GM18873 (cell line): ENCODE measurements at regions not wholly inside any gene's neighbourhood (a gene's known extent, or its start where the extent isn't known, plus 50 kb on each side); places are given as distances from the start of the nearest gene placed in this dataset.
"Not testable (repeated sequence)": the region's sequence is repeated elsewhere in the genome, so short reads cannot be mapped to it uniquely, and the experiment has no call there.

Experiments used
- ATAC-seq: cut with Tn5 transposase; IDR thresholded peaks from one replicate; pipeline ENCODE4 v1.9.1; 2021; ENCODE audit warnings: mild to moderate bottlenecking, moderate library complexity, moderate number of reproducible peaks; ENCODE audit not compliant: unreplicated experiment, low FRiP score

DNA sequence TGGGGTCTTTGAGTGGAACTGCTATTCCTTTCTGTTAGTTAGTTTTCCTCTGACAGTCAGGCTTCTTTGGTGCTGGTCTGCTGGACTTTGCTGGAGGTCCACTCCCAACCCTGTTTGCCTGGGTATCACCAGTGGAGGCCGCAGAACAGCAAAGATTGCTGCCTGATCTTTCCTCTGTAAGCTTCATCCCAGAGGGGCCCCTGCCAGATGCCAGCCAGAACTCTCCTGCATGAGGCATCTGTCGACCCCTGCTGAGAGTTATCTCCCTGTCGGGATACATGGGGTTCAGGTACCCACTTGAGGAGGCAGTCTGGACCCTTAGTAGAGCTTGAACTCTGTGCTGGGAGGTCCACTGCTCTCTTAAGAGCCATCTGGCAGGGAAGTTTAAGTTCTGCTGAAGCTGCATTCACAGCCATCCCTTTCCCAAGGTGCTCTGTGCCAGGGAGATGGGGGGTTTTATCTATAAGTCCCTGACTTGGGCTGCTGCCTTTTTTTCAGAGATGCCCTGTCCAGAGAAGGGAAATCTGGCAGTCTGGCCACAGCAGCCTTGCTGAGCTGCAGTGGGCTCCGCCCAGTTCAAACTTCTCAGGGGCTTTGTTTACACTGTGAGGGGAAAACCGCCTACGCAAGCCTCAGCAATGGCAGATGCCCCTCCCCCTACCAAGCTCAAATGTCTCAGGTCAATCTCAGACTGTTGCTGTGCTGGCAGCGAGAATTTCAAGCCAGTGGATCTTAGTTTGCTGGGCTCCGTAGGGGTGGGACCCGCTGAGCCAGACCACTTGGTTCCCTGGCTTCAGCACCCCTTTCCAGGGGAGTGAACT, 89.7 kb upstream of the CDK6 start:
- no peak for ATAC-seq

DNA sequence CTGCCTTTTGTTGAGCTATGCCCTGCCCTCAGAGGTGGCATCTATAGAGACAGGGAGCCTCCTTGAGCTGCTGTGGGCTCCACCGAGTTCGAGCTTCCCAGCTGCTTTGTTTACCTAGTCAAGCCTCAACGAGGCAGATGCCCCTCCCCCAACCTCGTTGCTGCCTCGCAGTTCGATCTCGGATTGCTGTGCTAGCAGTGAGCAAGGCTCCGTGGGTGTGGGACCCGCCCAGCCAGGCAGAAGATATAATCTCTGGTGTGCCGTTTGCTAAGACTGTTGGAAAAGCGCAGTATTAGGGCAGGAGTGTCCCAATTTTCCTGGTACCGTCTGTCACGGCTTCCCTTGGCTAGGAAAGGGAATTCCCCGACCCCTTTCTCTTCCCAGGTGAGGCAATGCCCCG, 88.4 kb upstream of the CDK6 start:
- no peak for ATAC-seq

DNA sequence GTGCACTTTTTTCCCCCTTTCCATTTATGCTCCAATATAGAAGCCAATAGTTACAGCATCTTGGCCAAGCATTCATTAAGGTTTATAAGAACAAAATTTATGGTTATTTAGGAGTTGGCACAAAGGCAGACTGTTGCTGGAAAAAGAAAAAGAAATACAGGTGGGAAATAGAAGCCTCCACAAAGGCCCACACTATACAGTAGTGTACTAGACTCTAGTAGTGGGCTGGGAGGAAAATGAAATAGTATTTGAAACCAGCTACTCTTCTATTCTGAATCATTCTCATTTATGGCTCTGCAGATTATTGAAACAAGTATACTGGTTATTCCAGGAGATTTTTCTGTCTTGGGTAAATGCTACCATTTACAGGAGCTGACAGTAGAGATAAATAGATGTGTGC, 80.9 kb upstream of the CDK6 start:
- no peak for ATAC-seq

DNA sequence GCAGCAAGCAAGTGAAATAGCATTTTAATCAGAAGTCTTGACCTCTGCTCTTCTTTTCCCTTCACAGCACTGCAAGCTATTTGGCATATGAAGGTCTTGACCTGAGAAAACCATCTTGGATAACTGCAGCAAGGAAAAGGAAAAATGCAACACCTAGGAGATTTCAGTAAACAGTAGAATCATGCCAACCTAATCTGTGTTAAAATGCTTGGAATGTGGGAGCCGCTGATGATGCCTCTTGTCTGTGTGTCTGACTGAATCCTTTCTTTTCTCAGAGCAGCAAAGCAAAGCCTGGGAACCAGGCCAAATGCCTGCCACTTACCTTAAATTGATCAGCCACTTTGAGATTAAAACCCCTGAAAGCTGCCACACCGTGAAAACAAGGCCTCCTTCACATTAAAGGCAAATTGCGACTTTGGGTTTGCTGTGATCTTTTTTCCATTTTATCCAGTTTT, 80.4 kb upstream of the CDK6 start:
- ATAC-seq: no peak

DNA sequence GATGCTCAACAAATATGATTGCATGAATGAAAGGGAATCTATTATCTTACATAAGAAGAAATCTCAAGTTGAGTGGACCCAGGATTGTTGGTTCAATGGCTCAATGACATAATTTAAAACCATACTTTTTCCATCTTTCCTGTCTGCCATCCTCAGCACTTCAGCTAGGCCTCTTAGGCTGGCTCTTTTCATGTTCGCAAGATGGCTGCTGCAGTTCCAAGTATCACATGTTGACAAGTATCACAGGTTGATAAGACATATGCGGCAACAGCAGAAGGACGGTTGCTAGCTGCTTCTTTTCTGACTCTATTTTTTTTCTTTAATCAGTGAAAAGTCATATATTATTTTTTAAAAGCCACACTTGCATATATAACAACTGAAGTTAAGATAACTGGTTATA, 79.0 kb upstream of the CDK6 start:
- ATAC-seq: no peak

DNA sequence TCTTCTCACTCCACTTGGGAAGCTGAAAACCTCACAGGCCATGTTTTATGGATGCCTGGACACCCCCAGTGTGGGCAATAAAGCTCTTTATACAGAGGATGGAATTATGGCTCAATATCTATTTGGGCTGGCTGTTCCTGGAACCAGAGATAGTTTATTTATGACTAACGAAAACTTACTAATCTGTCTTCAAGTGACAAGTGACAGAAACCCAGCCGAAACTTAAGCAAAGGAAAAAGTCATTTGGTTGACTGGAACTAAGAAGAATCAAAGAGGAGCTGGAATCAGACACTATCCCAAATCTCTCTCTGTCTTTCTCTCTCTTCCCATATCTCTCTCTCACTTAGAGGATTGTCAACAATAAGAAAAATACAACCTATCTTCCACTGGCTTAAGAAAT, 78.3 kb upstream of the CDK6 start:
- no peak for ATAC-seq

DNA sequence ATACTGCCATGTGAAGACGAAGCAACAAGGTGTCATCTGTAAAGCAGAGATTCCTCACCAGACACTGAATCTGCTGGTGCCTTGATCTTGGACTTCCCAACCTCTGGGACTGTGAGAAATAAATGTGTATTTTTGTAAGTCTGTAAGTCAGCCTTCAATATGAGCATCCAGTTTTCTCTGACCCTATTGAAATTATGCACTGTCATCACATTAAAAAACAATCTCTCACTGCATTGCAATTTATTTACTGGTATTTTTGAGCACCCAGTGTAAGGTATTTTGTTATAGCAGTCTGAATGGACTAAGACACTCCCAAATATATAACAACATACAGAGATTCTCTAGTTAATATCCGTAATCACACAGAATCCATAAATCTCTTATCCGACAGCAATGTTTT, 77.5 kb upstream of the CDK6 start:
- no peak for ATAC-seq

DNA sequence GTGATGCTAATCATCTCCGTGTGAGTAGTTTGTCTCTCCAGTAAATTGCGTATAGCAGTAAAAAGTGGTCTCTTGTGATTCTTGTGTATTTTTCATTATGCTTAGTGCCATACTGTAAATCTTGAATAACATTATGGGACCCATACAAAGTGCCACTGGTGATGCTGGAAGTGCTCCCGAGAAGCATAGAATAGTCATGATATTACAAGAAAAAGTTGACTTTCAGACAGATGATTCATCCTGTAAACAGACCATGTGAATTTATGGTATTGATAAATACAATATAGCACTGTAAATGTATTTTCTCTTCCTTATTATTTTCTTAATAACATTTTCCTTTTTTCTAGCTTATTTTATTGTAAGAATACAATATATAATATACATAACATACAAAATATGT, 74.6 kb upstream of the CDK6 start:
- no peak for ATAC-seq

DNA sequence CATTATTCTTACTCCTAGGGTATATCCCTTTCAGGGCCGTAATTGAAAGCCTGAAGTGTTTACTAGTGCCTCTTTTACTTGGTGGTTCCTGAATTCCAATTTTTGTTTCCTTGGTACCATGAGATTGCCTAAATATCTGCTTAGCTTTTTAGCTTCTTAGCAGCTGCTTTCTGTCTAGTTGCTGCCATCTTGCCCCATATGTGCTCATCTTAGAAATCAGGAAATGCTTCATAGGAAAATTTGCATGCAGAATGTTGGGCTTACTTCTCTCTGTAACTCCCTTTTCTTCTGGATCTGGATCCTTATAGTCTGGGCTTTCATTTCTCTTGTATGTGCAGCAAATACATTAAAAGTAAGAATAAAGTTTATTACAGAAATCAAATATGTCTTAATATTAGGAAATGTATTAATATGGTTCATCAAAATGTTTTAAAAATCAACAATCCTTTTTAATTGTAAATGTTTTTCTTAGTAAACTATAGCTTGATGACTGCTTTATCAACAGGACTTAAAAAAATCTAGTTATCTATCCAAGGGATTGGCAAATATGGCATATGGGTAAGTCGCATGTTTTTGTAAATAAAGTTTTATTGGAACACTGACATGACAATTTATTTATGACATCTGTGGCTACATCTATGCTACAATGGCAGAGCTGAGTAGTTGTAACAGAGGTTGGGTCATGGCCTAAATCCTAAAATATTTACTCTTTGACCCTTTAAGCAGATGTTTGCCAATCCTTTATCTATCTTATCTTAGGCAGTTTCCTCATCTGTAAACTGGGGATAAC, 73.5 kb upstream of the CDK6 start:
- ATAC-seq: no peak

DNA sequence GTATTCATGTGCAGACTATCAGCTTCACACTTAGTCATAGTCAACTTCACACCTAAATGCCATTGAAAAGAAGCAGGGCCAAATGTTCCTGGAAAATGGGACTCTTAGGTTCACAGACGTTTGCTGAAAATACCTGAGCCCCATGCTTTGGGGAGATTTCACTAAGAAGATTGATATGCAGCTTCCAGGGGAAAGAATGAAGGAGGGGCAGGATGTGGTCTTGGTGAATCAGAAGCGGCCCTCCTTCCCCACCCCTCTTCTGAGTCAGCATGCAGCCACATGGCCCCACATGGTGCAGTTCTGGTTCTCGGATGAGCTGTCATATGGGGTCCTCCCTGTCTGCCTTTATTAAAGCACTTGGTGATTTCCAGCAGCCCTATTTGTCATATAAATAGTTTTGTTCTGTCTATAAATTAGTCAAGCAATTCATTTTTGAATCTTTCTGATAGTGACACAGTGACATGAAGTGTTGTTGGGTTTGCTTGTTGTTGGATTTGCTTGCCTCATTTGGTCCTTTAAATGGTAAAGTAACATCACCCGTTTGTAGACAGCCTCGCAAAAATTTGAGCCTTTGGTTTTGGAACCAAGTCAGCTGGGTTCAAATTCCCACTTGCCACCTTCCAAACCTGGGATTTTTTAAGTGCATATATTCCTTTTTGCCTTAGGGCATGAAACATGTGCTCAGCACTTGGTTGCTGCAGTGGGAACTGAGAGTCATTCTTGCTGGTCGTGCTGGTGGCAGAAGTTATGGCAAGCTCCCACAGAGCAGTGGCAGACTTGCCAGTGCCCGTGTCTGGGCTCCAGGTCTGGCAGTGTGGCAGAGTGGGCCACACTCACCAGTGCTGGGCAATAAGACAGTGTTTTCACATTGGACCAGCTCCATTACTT, 68.1 kb upstream of the CDK6 start:
- peak; percentile 94 for ATAC-seq

DNA sequence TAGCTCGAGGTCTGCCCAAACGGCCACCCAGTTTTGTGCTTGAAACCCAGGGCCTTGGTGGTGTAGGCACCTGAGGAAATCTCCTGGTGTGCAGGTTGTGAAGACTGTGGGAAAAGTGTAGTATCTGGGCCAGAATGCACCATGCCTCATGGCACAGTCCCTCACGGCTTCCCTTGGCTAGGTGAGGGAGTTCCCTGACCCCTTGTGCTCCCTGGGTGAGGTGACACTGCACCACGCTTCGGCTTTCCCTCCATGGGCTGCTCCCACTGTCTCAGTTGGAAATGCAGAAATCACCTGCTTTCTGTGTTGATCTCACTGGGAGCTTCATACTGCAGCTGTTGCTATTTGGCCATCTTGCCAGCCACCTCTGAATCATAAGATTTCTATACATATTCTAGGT, 62.4 kb upstream of the CDK6 start:
- ATAC-seq: no peak

DNA sequence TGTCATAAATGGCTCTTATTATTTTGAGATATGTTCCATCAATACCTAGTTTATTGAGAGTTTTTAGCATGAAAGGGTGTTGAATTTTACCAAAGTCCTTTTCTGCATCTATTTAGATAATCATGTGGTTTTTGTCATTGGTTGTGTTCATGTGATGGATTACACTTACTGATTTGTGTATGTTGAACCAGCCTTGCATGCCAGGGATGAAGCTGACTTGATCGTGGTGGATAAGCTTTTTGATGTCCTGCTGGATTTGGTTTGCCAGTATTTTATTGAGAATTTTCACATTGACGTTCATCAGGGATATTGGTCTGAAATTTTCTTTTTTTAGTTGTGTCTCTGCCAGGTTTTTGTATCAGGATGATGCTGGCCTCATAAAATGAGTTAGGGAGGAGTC, 58.5 kb upstream of the CDK6 start:
- not testable (repeated sequence) for ATAC-seq

DNA sequence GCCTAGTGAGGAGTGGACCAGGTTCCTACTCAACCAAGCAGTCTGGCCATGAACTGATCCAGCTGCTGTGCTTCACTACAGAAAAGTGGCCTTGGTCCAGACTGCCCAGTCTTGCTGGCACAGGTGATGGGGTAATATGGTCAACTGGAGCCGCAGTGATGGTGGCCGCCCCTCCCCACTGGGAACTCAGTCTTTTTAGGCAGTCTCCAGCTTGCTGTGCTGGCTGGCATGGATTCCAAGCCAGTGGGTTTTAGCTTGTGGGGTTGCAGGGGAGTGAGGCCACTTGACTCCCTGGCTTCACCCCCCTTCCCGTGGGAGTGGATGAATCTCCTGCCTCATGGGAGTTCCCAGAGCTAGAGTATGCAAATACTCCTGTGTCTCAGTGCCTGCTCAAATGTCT, 52.7 kb upstream of the CDK6 start:
- ATAC-seq: no peak
